H1 (cell line): ENCODE measurements at regions not wholly inside any gene's neighbourhood (a gene's known extent, or its start where the extent isn't known, plus 50 kb on each side); places are given as distances from the start of the nearest gene placed in this dataset.

ENCODE experiments used
- CTCF ChIA-PET: fragments of 300-600 bp; sonication (Branson Sonifier 250); formaldehyde crosslinking; loops from one replicate; lab custom pipeline; 2021; ENCODE audit not compliant: partially characterized antibody; lab: Charles Lee
- POLR2A ChIA-PET: fragments of 300-600 bp; sonication (Branson Sonifier 250); formaldehyde crosslinking; loops from one replicate; lab custom pipeline; 2021; ENCODE audit warnings: inconsistent platforms; ENCODE audit not compliant: partially characterized antibody; lab: Charles Lee
- DNase-seq, 2 experiments: peaks; one replicate each; pipeline versions ENCODE4 v3.0.0 to v3.0.0-alpha.2; 2010 to 2022; ENCODE audit warnings: low spot score in 2 of 2, low read depth in 1 of 2, mixed read lengths in 1 of 2
- FAIRE-seq: peaks from 2 replicates; lab custom pipeline; 2011; peaks lifted over from hg19 to GRCh38; lab: Jason Lieb, UNC
- H2AFZ ChIP-seq: 2 replicates; pipeline ENCODE4 v1.8.1; 2012; ENCODE audit warnings: low read length, inconsistent platforms
- H2AK5ac ChIP-seq: 2 replicates; pipeline ENCODE4 v1.6.1; 2013; ENCODE audit warnings: low read depth, low read length
- H2BK120ac ChIP-seq: replicated peaks from 2 replicates; pipeline ENCODE3; 2013; ENCODE audit warnings: low read depth, low read length, inconsistent platforms
- H2BK12ac ChIP-seq: 2 replicates; pipeline ENCODE4 v1.6.1; 2013; ENCODE audit warnings: low read depth, low read length
- H2BK15ac ChIP-seq: 2 replicates; pipeline ENCODE4 v1.6.1; 2013; ENCODE audit warnings: low read length
- H2BK20ac ChIP-seq: 2 replicates; pipeline ENCODE4 v1.6.1; 2013; ENCODE audit warnings: low read length
- H2BK5ac ChIP-seq: 2 replicates; pipeline ENCODE4 v1.6.1; 2013; ENCODE audit warnings: low read depth, low read length
- H3K14ac ChIP-seq: 2 replicates; pipeline ENCODE4 v1.6.1; 2013; ENCODE audit warnings: inconsistent platforms; ENCODE audit not compliant: insufficient read length
- H3K18ac ChIP-seq: 2 replicates; pipeline ENCODE4 v1.6.1; 2013; ENCODE audit warnings: low read length; ENCODE audit errors: extremely low read depth
- H3K23ac ChIP-seq: 2 replicates; pipeline ENCODE4 v1.6.1; 2013; ENCODE audit warnings: inconsistent platforms; ENCODE audit not compliant: insufficient read length
- H3K23me2 ChIP-seq: 2 replicates; pipeline ENCODE4 v1.6.1; 2013; ENCODE audit warnings: low read depth, low read length
- H3K27ac ChIP-seq: 2 replicates; pipeline ENCODE4 v1.6.1; 2011; ENCODE audit warnings: low read depth, low read length, inconsistent platforms
- H3K27me3 ChIP-seq, 4 experiments: replicated peaks in 1 of 4; 1 replicate in 1 of 4; 2 replicates in 3 of 4; pipeline versions ENCODE4 v1.6.1 to v1.8.1; 2011 to 2013; ENCODE audit warnings: low read length in 3 of 4, mild to moderate bottlenecking in 3 of 4, inconsistent platforms in 2 of 4, mixed read lengths in 2 of 4, moderate library complexity in 1 of 4; ENCODE audit not compliant: control insufficient read depth in 3 of 4, insufficient read depth in 3 of 4; ENCODE audit errors: extremely low read depth in 1 of 4
- H3K36me3 ChIP-seq, 4 experiments: 2 replicates each; pipeline versions ENCODE4 v1.6.1 to v1.8.1; 2011 to 2013; ENCODE audit warnings: mild to moderate bottlenecking in 4 of 4, low read length in 3 of 4, moderate library complexity in 2 of 4, control low read depth in 1 of 4, inconsistent platforms in 1 of 4; ENCODE audit not compliant: insufficient read depth in 4 of 4, control insufficient read depth in 2 of 4
- H3K4ac ChIP-seq: replicated peaks from 2 replicates; pipeline ENCODE3; 2013; ENCODE audit warnings: low read length, low read depth, mixed read lengths, inconsistent platforms; ENCODE audit not compliant: insufficient read length
- H3K4me1 ChIP-seq, 4 experiments: replicated peaks in 1 of 4; 1 replicate in 1 of 4; 2 replicates in 3 of 4; pipeline versions ENCODE4 v1.6.1 to v1.8.1; 2011 to 2013; ENCODE audit warnings: low read length in 3 of 4, inconsistent platforms in 2 of 4, mixed read lengths in 1 of 4; ENCODE audit not compliant: insufficient read depth in 4 of 4, control insufficient read depth in 3 of 4
- H3K4me2 ChIP-seq, 2 experiments: 2 replicates each; pipeline versions ENCODE4 v1.6.1 to v1.8.1; 2011 to 2013; ENCODE audit warnings: low read depth in 2 of 2, low read length in 2 of 2, control low read depth in 1 of 2, inconsistent platforms in 1 of 2, mild to moderate bottlenecking in 1 of 2; ENCODE audit not compliant: insufficient read depth in 1 of 2
- H3K4me3 ChIP-seq, 4 experiments: fragments of 200-600, 300-600 bp in 1 of 4; sonication (generic), shearing (Covaris generic), sonication (Bioruptor Twin) in 1 of 4; 2 replicates each; pipeline versions ENCODE4 v1.5.1 to v1.8.1; 2011 to 2016; ENCODE audit warnings: low read length in 4 of 4, low read depth in 3 of 4, control low read depth in 2 of 4, inconsistent platforms in 2 of 4, mild to moderate bottlenecking in 2 of 4, mixed read lengths in 1 of 4, moderate library complexity in 1 of 4; ENCODE audit not compliant: insufficient read depth in 2 of 4; ENCODE audit errors: extremely low read depth in 1 of 4
- H3K56ac ChIP-seq: replicated peaks from 2 replicates; pipeline ENCODE3; 2013; ENCODE audit warnings: low read depth, mild to moderate bottlenecking, mixed read lengths, low read length, inconsistent platforms; ENCODE audit not compliant: insufficient read length
- H3K79me1 ChIP-seq: 2 replicates; pipeline ENCODE4 v1.6.1; 2013; ENCODE audit warnings: low read depth, low read length, control low read depth
- H3K79me2 ChIP-seq, 2 experiments: 2 replicates each; pipeline versions ENCODE4 v1.6.1 to v1.8.1; 2012 to 2013; ENCODE audit warnings: low read length in 2 of 2, mild to moderate bottlenecking in 2 of 2, inconsistent platforms in 1 of 2; ENCODE audit not compliant: insufficient read depth in 2 of 2, control insufficient read depth in 1 of 2
- H3K9ac ChIP-seq, 4 experiments: replicated peaks in 1 of 4; 1 replicate in 1 of 4; 2 replicates in 3 of 4; pipeline versions ENCODE4 v1.6.1 to v1.8.1; 2011 to 2013; ENCODE audit warnings: low read depth in 3 of 4, low read length in 3 of 4, control low read depth in 2 of 4, mild to moderate bottlenecking in 2 of 4, moderate library complexity in 2 of 4, inconsistent platforms in 1 of 4; ENCODE audit errors: extremely low read depth in 1 of 4
- H3K9me3 ChIP-seq, 2 experiments: 2 replicates each; pipeline versions ENCODE4 v1.6.1 to v1.8.1; 2012 to 2013; ENCODE audit warnings: mild to moderate bottlenecking in 2 of 2, moderate library complexity in 2 of 2, control low read depth in 1 of 2, inconsistent platforms in 1 of 2, low read depth in 1 of 2, low read length in 1 of 2, mixed read lengths in 1 of 2; ENCODE audit not compliant: insufficient read depth in 2 of 2
- H4K20me1 ChIP-seq, 2 experiments: replicated peaks in 1 of 2; 2 replicates each; pipeline versions ENCODE3 to v1.8.1; 2011 to 2013; ENCODE audit warnings: inconsistent platforms in 2 of 2, low read length in 2 of 2, mild to moderate bottlenecking in 1 of 2; ENCODE audit not compliant: insufficient read depth in 2 of 2, control insufficient read depth in 1 of 2
- H4K5ac ChIP-seq: 2 replicates; pipeline ENCODE4 v1.6.1; 2013; ENCODE audit warnings: low read length, low read depth, mixed read lengths, inconsistent platforms; ENCODE audit not compliant: insufficient read length
- H4K8ac ChIP-seq: 2 replicates; pipeline ENCODE4 v1.8.0; 2013; ENCODE audit warnings: mild to moderate bottlenecking, moderate library complexity, low read length, inconsistent platforms; ENCODE audit not compliant: insufficient read depth; ENCODE audit errors: extremely low read depth
- H4K91ac ChIP-seq: replicated peaks from 2 replicates; pipeline ENCODE3; 2013; ENCODE audit warnings: low read length, mixed read lengths, inconsistent platforms; ENCODE audit not compliant: insufficient read length
- BCL11A ChIP-seq, 2 experiments: IDR thresholded peaks; one replicate each; pipeline ENCODE4 v1.6.1; 2011; ENCODE audit warnings: low read depth in 2 of 2, low read length in 2 of 2, mild to moderate bottlenecking in 2 of 2
- CHD1 ChIP-seq: IDR thresholded peaks from 2 replicates; pipeline ENCODE4 v1.6.1; 2012; ENCODE audit warnings: low read depth, low read length, improper control_type of control experiment
- CHD2 ChIP-seq: IDR thresholded peaks from 2 replicates; pipeline ENCODE4 v1.6.1; 2012; ENCODE audit warnings: low read length, improper control_type of control experiment
- EP300 ChIP-seq, 2 experiments: IDR thresholded peaks; 1 replicate in 1 of 2; 2 replicates in 1 of 2; pipeline ENCODE4 v1.6.1; 2011 to 2012; ENCODE audit warnings: low read depth in 2 of 2, low read length in 2 of 2, mild to moderate bottlenecking in 2 of 2, borderline replicate concordance in 1 of 2, inconsistent platforms in 1 of 2, moderate library complexity in 1 of 2
- GABPA ChIP-seq: IDR thresholded peaks from 2 replicates; pipeline ENCODE4 v1.6.1; 2011; ENCODE audit warnings: mild to moderate bottlenecking, low read length, moderate library complexity, borderline replicate concordance; ENCODE audit not compliant: insufficient read depth
- GTF2F1 ChIP-seq: IDR thresholded peaks from 2 replicates; pipeline ENCODE4 v1.6.1; 2012; ENCODE audit warnings: low read depth, low read length, improper control_type of control experiment, borderline replicate concordance
- NRF1 ChIP-seq: IDR thresholded peaks from 2 replicates; pipeline ENCODE4 v1.6.1; 2011; ENCODE audit warnings: mild to moderate bottlenecking, low read depth, low read length, improper control_type of control experiment
- RBBP5 ChIP-seq: IDR thresholded peaks from 2 replicates; pipeline ENCODE4 v1.7.1; 2012; ENCODE audit warnings: low read depth, mild to moderate bottlenecking, inconsistent platforms, low read length, moderate library complexity, borderline replicate concordance
- RNF2 ChIP-seq: fragments of 200-900, 300-1000 bp; sonication (generic); IDR thresholded peaks from 2 replicates; pipeline ENCODE4 v1.7.1; 2016; ENCODE audit warnings: borderline replicate concordance, low read depth, mild to moderate bottlenecking, antibody characterized with exemption, low read length; ENCODE audit not compliant: poor library complexity, severe bottlenecking; ENCODE audit errors: missing control alignments
- SIN3A ChIP-seq, 2 experiments: IDR thresholded peaks in 1 of 2; conservative IDR thresholded peaks in 1 of 2; 2 replicates each; pipeline ENCODE4 v1.6.1; 2011 to 2012; ENCODE audit warnings: low read length in 2 of 2, improper control_type of control experiment in 1 of 2, low read depth in 1 of 2, mild to moderate bottlenecking in 1 of 2
- SP2 ChIP-seq: IDR thresholded peaks from 2 replicates; pipeline ENCODE4 v1.6.1; 2012; ENCODE audit warnings: mild to moderate bottlenecking, low read length, inconsistent platforms
- SRF ChIP-seq: IDR thresholded peaks from 2 replicates; pipeline ENCODE4 v1.6.1; 2011; ENCODE audit warnings: mild to moderate bottlenecking, low read depth, low read length, moderate library complexity
- WGBS, 2 experiments: shearing (Covaris generic) in 1 of 2; methylation state at CpG; one replicate each; pipeline versions ENCODE4 v1.1.6 to v1.1.7; 2013 to 2015; ENCODE audit warnings: low lambda C conversion rate in 2 of 2, mixed read lengths in 2 of 2, inconsistent platforms in 1 of 2, low coverage in 1 of 2, missing lambda C conversion rate in 1 of 2; ENCODE audit not compliant: insufficient replicate concordance in 2 of 2, insufficient coverage in 1 of 2, insufficient read length in 1 of 2; ENCODE audit errors: extremely low coverage in 1 of 2, missing lambda C conversion rate in 1 of 2; 5-methylcytosine and 5-hydroxymethylcytosine counted together

- H3K9ac ChIP-seq: no peak overlapping the region
- DNase-seq: no peak
- H3K18ac ChIP-seq: no peak overlapping the region
- H3K27ac ChIP-seq: no peak overlapping the region
- WGBS, 2 experiments: 87% methylated on average over 2 of the region's 2 CpGs; no CpG with 5 or more reads in 1 of the 2 experiments
- H3K9me3 ChIP-seq: no peaks in the 10 kb centered on the region
- no peak overlapping the region for H4K5ac ChIP-seq
- no peaks in the 10 kb centered on the region for H3K79me1 ChIP-seq
- H3K4me1 ChIP-seq: no peaks in the 10 kb centered on the region
- H3K4me3 ChIP-seq: no peak overlapping the region
- H3K23me2 ChIP-seq: no peaks in the 10 kb centered on the region
- no peak overlapping the region for H2BK20ac ChIP-seq
- CTCF ChIA-PET: interaction anchor here (0.9 to 2.0 kb wide), 2 partner anchors 10 to 11 kb away, joined by 3 to 7 read pairs; no protein-coding TSS in a partner anchor
- H4K20me1 ChIP-seq: no peaks in the 10 kb centered on the region
- H3K4ac ChIP-seq: no peak overlapping the region
- H3K36me3 ChIP-seq: no peaks in the 10 kb centered on the region
- no peak overlapping the region for H2BK15ac ChIP-seq
- no peaks in the 10 kb centered on the region for H3K79me2 ChIP-seq
- H3K4me2 ChIP-seq: no peak overlapping the region
- no peak overlapping the region for H3K14ac ChIP-seq
- H2AFZ ChIP-seq: no peak overlapping the region
- no peak for FAIRE-seq
- no peak overlapping the region for H2BK120ac ChIP-seq
- no peak overlapping the region for H3K23ac ChIP-seq
- H2BK12ac ChIP-seq: no peak overlapping the region
- no peaks in the 10 kb centered on the region for H3K27me3 ChIP-seq
- POLR2A ChIA-PET: no interaction called here
- no peak overlapping the region for H4K91ac ChIP-seq
- no peak overlapping the region for H2AK5ac ChIP-seq
- H2BK5ac ChIP-seq: no peak overlapping the region
- TF ChIP-seq CHD1 (no peak), RBBP5 (no peak), EP300 (IDR thresholded peaks at IDR 0.05; ENCODE audit: borderline replicate concordance in 1 of 2, low read depth in 2 of 2, low read length in 2 of 2) (no peak), RNF2 (no peak), CHD2 (no peak), SP2 (no peak), GABPA (no peak), BCL11A (IDR thresholded peaks at IDR 0.05; ENCODE audit: low read depth in 2 of 2, low read length in 2 of 2) (no peak), GTF2F1 (no peak), SIN3A (conservative IDR thresholded peaks at IDR 0.05 in 1 of 2, IDR thresholded peaks at IDR 0.05 in 1 of 2; ENCODE audit: low read depth in 1 of 2, low read length in 2 of 2) (no peak), SRF (no peak), NRF1 (no peak)
- no peak overlapping the region for H3K56ac ChIP-seq
- H4K8ac ChIP-seq: no peak overlapping the region
Observed at GRCh38 chr2:17115042-17115441, 403.2 kb downstream of the RAD51AP2 start.
